IMR-90 (cell line): ENCODE measurements at regions not wholly inside any gene's neighbourhood (a gene's known extent, or its start where the extent isn't known, plus 50 kb on each side); places are given as distances from the start of the nearest gene placed in this dataset.

Experiments used
- ATAC-seq: fragments of 200-7000 bp; cut with Tn5 transposase; 2 replicates; pipeline ENCODE4 v1.9.1; 2020; ENCODE audit warnings: low read depth, mild to moderate bottlenecking, moderate library complexity
- BruUV-seq: library from RNA; stranded (reverse); fragments of 400-500 nt; replicated peaks from 2 replicates; lab custom pipeline; 2021; lab: Mats Ljungman, UMichigan
- CTCF ChIA-PET: fragments of 300-600 bp; formaldehyde crosslinking; extraction: SDS; loops from one replicate; lab custom pipeline; 2021; ENCODE audit warnings: antibody characterized with exemption; lab: Yijun Ruan, JAX
- POLR2A ChIA-PET: fragments of 300-600 bp; sonication (Branson Sonifier 250); formaldehyde crosslinking; loops from one replicate; lab custom pipeline; 2022; ENCODE audit warnings: antibody characterized with exemption; ENCODE audit not compliant: unreplicated experiment; lab: Charles Lee
- DNase-seq: peaks from one replicate; pipeline ENCODE4 v3.0.0; 2013
- H2AFZ ChIP-seq: replicated peaks from 2 replicates; pipeline ENCODE3; 2013; ENCODE audit warnings: low read length, mild to moderate bottlenecking; ENCODE audit not compliant: poor library complexity
- H2AK5ac ChIP-seq: 2 replicates; pipeline ENCODE4 v1.6.1; 2013; ENCODE audit warnings: low read depth, low read length, inconsistent platforms
- H2AK9ac ChIP-seq: replicated peaks from 2 replicates; pipeline ENCODE3; 2013; ENCODE audit warnings: mild to moderate bottlenecking, low read depth, low read length, moderate library complexity; ENCODE audit not compliant: poor library complexity
- H2BK120ac ChIP-seq: 2 replicates; pipeline ENCODE4 v1.6.1; 2013; ENCODE audit warnings: low read depth, low read length, inconsistent platforms
- H2BK15ac ChIP-seq: 3 replicates; pipeline ENCODE4 v1.6.1; 2013; ENCODE audit warnings: low read depth, low read length, inconsistent platforms
- H2BK20ac ChIP-seq: 2 replicates; pipeline ENCODE4 v1.6.1; 2013; ENCODE audit warnings: low read depth, mild to moderate bottlenecking, inconsistent platforms, low read length, moderate library complexity
- H2BK5ac ChIP-seq: 2 replicates; pipeline ENCODE4 v1.6.1; 2013; ENCODE audit warnings: mild to moderate bottlenecking, low read depth, low read length, inconsistent platforms; ENCODE audit not compliant: poor library complexity, severe bottlenecking
- H3K14ac ChIP-seq: replicated peaks from 2 replicates; pipeline ENCODE4 v1.6.1; 2013; ENCODE audit warnings: low read depth, low read length, inconsistent platforms
- H3K18ac ChIP-seq: 2 replicates; pipeline ENCODE4 v1.6.1; 2013; ENCODE audit warnings: low read depth, low read length, control low read depth
- H3K23ac ChIP-seq: 2 replicates; pipeline ENCODE4 v1.6.1; 2013; ENCODE audit warnings: low read depth, low read length, inconsistent platforms
- H3K27ac ChIP-seq: 2 replicates; pipeline ENCODE4 v1.5.1; 2013; ENCODE audit warnings: mild to moderate bottlenecking, control low read depth, low read length; ENCODE audit not compliant: insufficient read depth
- H3K27me3 ChIP-seq: 2 replicates; pipeline ENCODE4 v1.6.1; 2013; ENCODE audit warnings: low read length; ENCODE audit not compliant: control insufficient read depth, insufficient read depth
- H3K36me3 ChIP-seq: 2 replicates; pipeline ENCODE4 v1.6.1; 2013; ENCODE audit warnings: low read length, mixed read lengths; ENCODE audit not compliant: control insufficient read depth, insufficient read depth
- H3K4ac ChIP-seq: 2 replicates; pipeline ENCODE4 v1.6.1; 2013; ENCODE audit warnings: low read depth, low read length, inconsistent platforms
- H3K4me1 ChIP-seq: 2 replicates; pipeline ENCODE4 v1.6.1; 2013; ENCODE audit warnings: low read length, mixed read lengths; ENCODE audit not compliant: control insufficient read depth, insufficient read depth
- H3K4me2 ChIP-seq: 2 replicates; pipeline ENCODE4 v1.6.1; 2013; ENCODE audit warnings: low read depth, mild to moderate bottlenecking, control low read depth, low read length, moderate library complexity
- H3K4me3 ChIP-seq: 2 replicates; pipeline ENCODE4 v1.5.1; 2013; ENCODE audit warnings: low read depth, mild to moderate bottlenecking, control low read depth, low read length, moderate library complexity; ENCODE audit not compliant: insufficient read depth
- H3K56ac ChIP-seq: 2 replicates; pipeline ENCODE4 v1.6.1; 2013; ENCODE audit warnings: low read length, inconsistent platforms; ENCODE audit not compliant: insufficient read depth; ENCODE audit errors: extremely low read depth
- H3K79me1 ChIP-seq, 2 experiments: 2 replicates each; pipeline ENCODE4 v1.6.1; 2013; ENCODE audit warnings: low read length in 2 of 2, inconsistent platforms in 1 of 2, low read depth in 1 of 2
- H3K9ac ChIP-seq: 2 replicates; pipeline ENCODE4 v1.6.1; 2013; ENCODE audit warnings: low read depth, low read length, control low read depth
- H3K9me1 ChIP-seq: 2 replicates; pipeline ENCODE4 v1.6.1; 2013; ENCODE audit warnings: low read length, inconsistent platforms; ENCODE audit not compliant: insufficient read depth
- H3K9me3 ChIP-seq: 2 replicates; pipeline ENCODE4 v1.6.1; 2013; ENCODE audit warnings: low read length; ENCODE audit not compliant: control insufficient read depth, insufficient read depth
- H4K20me1 ChIP-seq: 2 replicates; pipeline ENCODE4 v1.6.1; 2013; ENCODE audit warnings: low read length, inconsistent platforms; ENCODE audit not compliant: insufficient read depth
- H4K5ac ChIP-seq: 2 replicates; pipeline ENCODE4 v1.6.1; 2013; ENCODE audit warnings: mild to moderate bottlenecking, low read depth, low read length, control low read depth
- H4K8ac ChIP-seq, 2 experiments: 2 replicates each; pipeline ENCODE4 v1.6.1; 2013; ENCODE audit warnings: low read depth in 2 of 2, low read length in 2 of 2, control low read depth in 1 of 2, inconsistent platforms in 1 of 2
- H4K91ac ChIP-seq: 2 replicates; pipeline ENCODE4 v1.6.1; 2013; ENCODE audit warnings: low read depth, low read length, inconsistent platforms; ENCODE audit not compliant: insufficient read depth
- BHLHE40 ChIP-seq: fragments of 150-350 bp; IDR thresholded peaks from 2 replicates; pipeline ENCODE4 v1.6.1; 2016; ENCODE audit warnings: mild to moderate bottlenecking, low read depth, low read length
- CHD1 ChIP-seq: IDR thresholded peaks from 2 replicates; pipeline ENCODE4 v1.6.1; 2012; ENCODE audit warnings: low read depth, low read length, improper control_type of control experiment
- MAFK ChIP-seq: IDR thresholded peaks from 2 replicates; pipeline ENCODE4 v1.6.1; 2012; ENCODE audit warnings: low read depth, low read length, improper control_type of control experiment
- MAZ ChIP-seq: IDR thresholded peaks from 2 replicates; pipeline ENCODE4 v1.6.1; 2012; ENCODE audit warnings: low read depth, mild to moderate bottlenecking, low read length, improper control_type of control experiment, moderate library complexity, borderline replicate concordance
- RAD21 ChIP-seq: IDR thresholded peaks from 2 replicates; pipeline ENCODE4 v1.6.1; 2012; ENCODE audit warnings: low read length, improper control_type of control experiment
- RCOR1 ChIP-seq: IDR thresholded peaks from 2 replicates; pipeline ENCODE4 v1.6.1; 2012; ENCODE audit warnings: mild to moderate bottlenecking, low read length, improper control_type of control experiment; ENCODE audit not compliant: insufficient replicate concordance
- WGBS, 2 experiments: methylation state at CpG; one replicate each; pipeline versions ENCODE4 v1.1.5 to v1.1.7; 2013; ENCODE audit warnings: missing lambda C conversion rate in 2 of 2; ENCODE audit not compliant: insufficient read length in 1 of 2; ENCODE audit errors: extremely low coverage in 2 of 2; 5-methylcytosine and 5-hydroxymethylcytosine counted together
- dilution Hi-C: fragments of 300-500 bp; cut with HindIII; formaldehyde crosslinking; loops from one replicate; pipeline ENCODE4 v1.14.3; 2018; ENCODE audit warnings: low sequenced_read_pairs; ENCODE audit not compliant: unreplicated experiment
- in situ Hi-C: fragments of 300-500 bp; cut with MboI; formaldehyde crosslinking; loops from 3 replicates; pipeline ENCODE4 v1.14.3; 2019; ENCODE audit warnings: low sequenced_read_pairs, inconsistent platforms, mixed read lengths
- intact Hi-C: fragments of 100-400 bp; cut with micrococcal nuclease; formaldehyde crosslinking; loops from 2 replicates; pipeline ENCODE4 v1.10.0; 2022

DNA sequence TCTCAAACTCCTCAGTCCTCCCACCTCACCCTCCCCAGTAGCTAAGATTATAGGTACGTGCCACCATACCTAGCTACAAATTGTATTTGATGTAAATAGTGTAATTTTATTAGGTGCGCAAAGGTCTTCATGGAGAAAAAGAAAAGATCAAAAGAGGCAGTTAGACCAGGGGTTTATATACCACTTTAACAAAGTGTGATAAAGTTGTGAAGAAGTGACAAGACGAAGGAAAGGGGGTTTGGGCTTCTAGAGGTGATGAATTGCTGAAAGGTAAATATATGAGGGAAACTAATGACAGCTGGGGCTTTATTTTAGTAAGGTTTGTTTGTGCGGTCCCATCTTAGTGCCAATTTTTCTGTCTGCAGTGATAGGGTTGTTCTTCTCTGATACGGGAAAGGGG lies 105.3 kb downstream of the CD24 start (continued):
- TF ChIP-seq MAZ, result no peak

DNA sequence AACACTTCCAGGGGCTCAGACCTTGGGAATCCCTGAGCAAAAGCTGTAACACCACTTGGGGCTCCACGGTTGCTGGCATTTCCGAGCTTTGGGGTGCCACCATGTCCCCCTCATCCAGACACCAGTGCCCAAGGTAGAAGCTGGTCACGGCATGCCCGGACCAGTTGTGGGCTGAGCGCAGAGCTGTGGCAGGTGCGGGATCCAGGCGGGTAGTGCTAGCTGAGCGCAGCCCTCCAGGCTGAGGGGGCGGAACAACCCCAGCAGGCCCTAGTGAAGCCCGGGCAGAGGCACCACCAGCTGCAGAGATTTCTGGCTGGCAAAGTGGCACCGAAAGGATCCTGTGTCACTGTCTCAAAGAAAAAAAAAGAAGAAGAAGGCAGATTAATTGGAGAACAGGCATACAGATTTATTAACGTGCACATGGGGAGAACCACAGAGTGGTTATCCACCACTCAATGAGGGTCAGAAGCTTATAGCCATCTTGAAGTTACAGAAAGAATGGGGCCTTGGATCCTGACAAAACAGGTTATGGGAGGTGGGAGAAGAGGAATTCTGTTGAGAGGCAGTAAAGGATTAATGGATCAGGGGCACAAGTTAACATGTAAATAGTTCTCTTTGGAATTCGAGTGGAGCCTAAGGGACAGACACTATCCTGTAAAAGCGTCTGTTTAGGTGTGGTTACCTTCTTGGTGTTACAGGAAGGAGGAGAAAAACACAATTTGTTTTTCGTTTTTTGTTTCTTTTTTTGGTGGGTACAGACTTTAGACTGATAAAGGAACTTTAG lies 107.5 kb downstream of the CD24 start:
- in situ Hi-C loops, result no loop called here
- Histone ChIP-seq H2BK20ac (no peak overlapping the region), H3K27ac (no peak overlapping the region), H2BK120ac (no peak overlapping the region), H4K8ac (no peak overlapping the region), H3K79me1 (no peaks in the 10 kb centered on the region), H3K27me3 (no peaks in the 10 kb centered on the region), H3K56ac (no peak overlapping the region), H4K5ac (no peak overlapping the region), H3K23ac (no peak overlapping the region), H2BK15ac (no peak overlapping the region), H3K36me3 (no peaks in the 10 kb centered on the region), H2AK9ac (no peak overlapping the region), H3K4me1 (no peaks in the 10 kb centered on the region), H2BK5ac (no peak overlapping the region), H2AK5ac (no peak overlapping the region), H3K9ac (no peak overlapping the region), H3K18ac (no peak overlapping the region), H3K14ac (no peak overlapping the region), H3K4me2 (no peak overlapping the region), H3K4ac (no peak overlapping the region), H3K9me3 (no peaks in the 10 kb centered on the region), H2AFZ (no peak overlapping the region), H3K9me1 (no peaks in the 10 kb centered on the region), H4K20me1 (no peaks in the 10 kb centered on the region), H4K91ac (no peak overlapping the region), H3K4me3 (no peak overlapping the region)
- BruUV-seq, result no TSS peak
- ATAC-seq (no peak), DNase-seq (no peak)
- ChIA-PET POLR2A (no interaction called here), CTCF (no interaction called here)
- 47% methylated on average over 7 of the region's 15 CpGs; no CpG with 5 or more reads in 1 of the 2 experiments for WGBS, 2 experiments
- intact Hi-C loops, result no loop called here
- dilution Hi-C loops, result no loop called here
- TF ChIP-seq MAZ (no peak), MAFK (no peak), RAD21 (no peak), BHLHE40 (no peak), CHD1 (no peak), RCOR1 (no peak)
